Lung microvascular endothelial cell (primary cell): ENCODE measurements at regions not wholly inside any gene's neighbourhood (a gene's known extent, or its start where the extent isn't known, plus 50 kb on each side); places are given as distances from the start of the nearest gene placed in this dataset.
A peak's percentile ranks its signal among the peaks of the same experiment; 100 is the strongest.

Experiments used
- DNase-seq, 2 donors: peaks; one replicate each; pipeline versions ENCODE4 v3.0.0 to v3.0.0-alpha.2; 2010; ENCODE audit warnings: low read depth in 2 of 2

- no peak for DNase-seq
Observed at GRCh38 chr15:66848686-66849392, 146.8 kb downstream of the SMAD6 start.

GRCh38 chr15:66849393-66849745 is 147.3 kb downstream of the SMAD6 start:
- DNase-seq: no peak

GRCh38 chr15:66849746-66850077 is 147.7 kb downstream of the SMAD6 start:
- no peak for DNase-seq

- DNase-seq: peak; percentile 39 to 47
Observed at GRCh38 chr15:66850078-66850991, 148.3 kb downstream of the SMAD6 start.

- no peak for DNase-seq
Observed at GRCh38 chr15:66850996-66851310, 148.9 kb downstream of the SMAD6 start.

GRCh38 chr15:66851311-66852063 is 149.5 kb downstream of the SMAD6 start:
- peak; percentile 82 to 84 for DNase-seq

- DNase-seq: no peak
Observed at GRCh38 chr15:66852064-66852905, 150.2 kb downstream of the SMAD6 start.

GRCh38 chr15:66854012-66854965 is 152.3 kb downstream of the SMAD6 start:
- no peak for DNase-seq

- DNase-seq: no peak
Observed at GRCh38 chr15:66855041-66855440, 153.0 kb downstream of the SMAD6 start.

- DNase-seq: no peak
Observed at GRCh38 chr15:66857694-66858093, 155.7 kb downstream of the SMAD6 start.

- DNase-seq: no peak
Observed at GRCh38 chr15:66858423-66859207, 156.6 kb downstream of the SMAD6 start.

- DNase-seq: no peak
Observed at GRCh38 chr15:66859688-66860253, 157.7 kb downstream of the SMAD6 start.

GRCh38 chr15:66860844-66861243 is 158.8 kb downstream of the SMAD6 start:
- DNase-seq: no peak

- no peak for DNase-seq
Observed at GRCh38 chr15:66862111-66862939, 160.3 kb downstream of the SMAD6 start.

- DNase-seq: peak; percentile 79 to 81
Observed at GRCh38 chr15:66862940-66863335, 160.9 kb downstream of the SMAD6 start.

GRCh38 chr15:66863390-66864085 is 161.5 kb downstream of the SMAD6 start:
- DNase-seq: no peak

GRCh38 chr15:66864086-66864830 is 162.2 kb downstream of the SMAD6 start:
- no peak for DNase-seq
